T-helper 1 cell treated with Interleukin-12 subunit alpha and Interleukin-12 subunit beta and Interleukin-4 antibody, amounts not matched to agents 30 ng/mL and 1 ng/mL, for 36 hours (primary cell): ENCODE measurements at regions not wholly inside any gene's neighbourhood (a gene's known extent, or its start where the extent isn't known, plus 50 kb on each side); places are given as distances from the start of the nearest gene placed in this dataset.

ENCODE experiments used
- intact Hi-C: fragments of 100-400 bp; cut with micrococcal nuclease; formaldehyde crosslinking; loops from one replicate; pipeline ENCODE4 v1.15.1; 2024

- intact Hi-C loops = no loop called here
Measured at GRCh38 chrY:7979770-7980169, 1068.2 kb upstream of the AMELY start.

GRCh38 chrY:7977301-7977700 lies 1065.7 kb upstream of the AMELY start:
- intact Hi-C loops = no loop called here

GRCh38 chrY:7968293-7968692 lies 1056.7 kb upstream of the AMELY start:
- intact Hi-C loops = no loop called here

GRCh38 chrY:7966916-7967315 lies 1055.4 kb upstream of the AMELY start:
- intact Hi-C loops = no loop called here

GRCh38 chrY:7963393-7963792 lies 1051.8 kb upstream of the AMELY start:
- intact Hi-C loops = no loop called here

- intact Hi-C loops = no loop called here
Measured at GRCh38 chrY:7962350-7962749, 1050.8 kb upstream of the AMELY start.

GRCh38 chrY:7961811-7962210 lies 1050.3 kb upstream of the AMELY start:
- intact Hi-C loops = no loop called here

- intact Hi-C loops = no loop called here
Measured at GRCh38 chrY:7957773-7958172, 1046.2 kb upstream of the AMELY start.

GRCh38 chrY:7951187-7951852 lies 1039.8 kb upstream of the AMELY start:
- intact Hi-C loops = no loop called here

GRCh38 chrY:7944135-7944534 lies 1032.6 kb upstream of the AMELY start:
- intact Hi-C loops = no loop called here

- intact Hi-C loops = no loop called here
Measured at GRCh38 chrY:7942711-7943110, 1031.2 kb upstream of the AMELY start.

- intact Hi-C loops = no loop called here
Measured at GRCh38 chrY:7941856-7942255, 1030.3 kb upstream of the AMELY start.

- intact Hi-C loops = no loop called here
Measured at GRCh38 chrY:7938982-7939718, 1027.6 kb upstream of the AMELY start.

- intact Hi-C loops = no loop called here
Measured at GRCh38 chrY:7936831-7937230, 1025.3 kb upstream of the AMELY start.

GRCh38 chrY:7936046-7936445 lies 1024.5 kb upstream of the AMELY start:
- intact Hi-C loops = no loop called here

GRCh38 chrY:7935606-7936005 lies 1024.1 kb upstream of the AMELY start:
- intact Hi-C loops = loop anchor here (2.0 kb wide), 1 partner anchor 29 kb away; no protein-coding TSS in a partner anchor

GRCh38 chrY:7932424-7932823 lies 1020.9 kb upstream of the AMELY start:
- intact Hi-C loops = no loop called here

- intact Hi-C loops = no loop called here
Measured at GRCh38 chrY:7929866-7930265, 1018.3 kb upstream of the AMELY start.

- intact Hi-C loops = no loop called here
Measured at GRCh38 chrY:7924059-7924458, 1012.5 kb upstream of the AMELY start.

- intact Hi-C loops = no loop called here
Measured at GRCh38 chrY:7923476-7924017, 1012.0 kb upstream of the AMELY start.

- intact Hi-C loops = no loop called here
Measured at GRCh38 chrY:7920382-7920781, 1008.8 kb upstream of the AMELY start.

GRCh38 chrY:7888506-7888905 lies 977.0 kb upstream of the AMELY start:
- intact Hi-C loops = no loop called here

GRCh38 chrY:7881696-7882095 lies 970.1 kb upstream of the AMELY start:
- intact Hi-C loops = no loop called here
